Left colon (tissue), 2 donors: ENCODE measurements at regions not wholly inside any gene's neighbourhood (a gene's known extent, or its start where the extent isn't known, plus 50 kb on each side); places are given as distances from the start of the nearest gene placed in this dataset.
"Not testable (repeated sequence)": the region's sequence is repeated elsewhere in the genome, so short reads cannot be mapped to it uniquely, and the experiment has no call there.

Experiments
- ATAC-seq: fragments of 200-7000 bp; cut with Tn5 transposase; one replicate; pipeline ENCODE4 v1.9.1; 2020; ENCODE audit warnings: mild to moderate bottlenecking, moderate library complexity
- DNase-seq, 2 donors: peaks; one replicate each; pipeline ENCODE4 v3.0.0-alpha.2; 2020
- intact Hi-C, 2 donors: fragments of 100-400 bp; cut with DNase I in 1 of 2; cut with micrococcal nuclease in 1 of 2; formaldehyde crosslinking; loops; one replicate each; pipeline versions ENCODE4 v1.11.2 to v1.14.0; 2022; cut with DNase I, micrococcal nuclease
- donor health status: DM: no; HTN: no; CAD: no.
- donor health status: DM: yes; HTN: yes; CAD: no.

GRCh38 chr3:115204475-115204874 lies 57.4 kb upstream of the ZBTB20 start:
- intact Hi-C loops, result no loop called here
- no peak for DNase-seq
- peak; percentile 45 for ATAC-seq

GRCh38 chr3:115208066-115208750 lies 61.1 kb upstream of the ZBTB20 start:
- peak; percentile 80 for ATAC-seq
- no peak for DNase-seq
- intact Hi-C loops, result no loop called here

- no peak for DNase-seq
- intact Hi-C loops, result no loop called here
- peak; percentile 71 for ATAC-seq
Observed at GRCh38 chr3:115211810-115212492, 64.9 kb upstream of the ZBTB20 start.

GRCh38 chr3:115212615-115213014 lies 65.5 kb upstream of the ZBTB20 start:
- ATAC-seq (no peak), DNase-seq (no peak)
- intact Hi-C loops, result no loop called here

GRCh38 chr3:115213052-115213451 lies 66.0 kb upstream of the ZBTB20 start:
- DNase-seq, ATAC-seq, intact Hi-C loops: not testable (repeated sequence)

- DNase-seq (no peak), ATAC-seq (no peak)
- intact Hi-C loops, result loop anchor here (5.0 kb wide), 1 partner anchor 475 kb away; no protein-coding TSS in a partner anchor
Observed at GRCh38 chr3:115217292-115217677, 70.2 kb upstream of the ZBTB20 start.

GRCh38 chr3:115217678-115218451 lies 70.8 kb upstream of the ZBTB20 start:
- intact Hi-C loops, result loop anchor here (5.0 kb wide), 1 partner anchor 474 kb away; no protein-coding TSS in a partner anchor
- ATAC-seq (peak; percentile 98), DNase-seq (peak; percentile 33 to 40)

GRCh38 chr3:115218859-115219258 lies 71.8 kb upstream of the ZBTB20 start:
- intact Hi-C loops, result loop anchor here (5.0 kb wide), 1 partner anchor 473 kb away; no protein-coding TSS in a partner anchor
- DNase-seq, result no peak
- ATAC-seq, result no peak

GRCh38 chr3:115224687-115225086 lies 77.6 kb upstream of the ZBTB20 start:
- no peak for ATAC-seq
- no peak for DNase-seq
- intact Hi-C loops, result loop anchor here in 1 of 2 donors (5.0 kb wide), 1 partner anchor 588 kb away; no protein-coding TSS in a partner anchor

- DNase-seq (no peak), ATAC-seq (no peak)
- intact Hi-C loops, result no loop called here
Observed at GRCh38 chr3:115226844-115227445, 79.9 kb upstream of the ZBTB20 start.

GRCh38 chr3:115227461-115227860 lies 80.4 kb upstream of the ZBTB20 start:
- DNase-seq (no peak), ATAC-seq (no peak)
- intact Hi-C loops, result no loop called here

GRCh38 chr3:115228266-115228665 lies 81.2 kb upstream of the ZBTB20 start:
- intact Hi-C loops, result no loop called here
- ATAC-seq (no peak), DNase-seq (no peak)

- ATAC-seq, result no peak
- no peak for DNase-seq
- intact Hi-C loops, result no loop called here
Observed at GRCh38 chr3:115232167-115232566, 85.1 kb upstream of the ZBTB20 start.

- intact Hi-C loops, result no loop called here
- DNase-seq (no peak), ATAC-seq (no peak)
Observed at GRCh38 chr3:115233021-115233420, 85.9 kb upstream of the ZBTB20 start.

- intact Hi-C loops, result no loop called here
- DNase-seq (no peak), ATAC-seq (no peak)
Observed at GRCh38 chr3:115236496-115236895, 89.4 kb upstream of the ZBTB20 start.

- intact Hi-C loops, result no loop called here
- DNase-seq (no peak), ATAC-seq (peak; percentile 44)
Observed at GRCh38 chr3:115239717-115240116, 92.6 kb upstream of the ZBTB20 start.

- ATAC-seq (no peak), DNase-seq (no peak)
- intact Hi-C loops, result no loop called here
Observed at GRCh38 chr3:115244350-115244749, 97.3 kb upstream of the ZBTB20 start.

GRCh38 chr3:115245438-115245837 lies 98.3 kb upstream of the ZBTB20 start:
- DNase-seq, result no peak

GRCh38 chr3:115245899-115246298 lies 98.8 kb upstream of the ZBTB20 start:
- ATAC-seq (no peak), DNase-seq (no peak)
- intact Hi-C loops, result no loop called here

More at GRCh38 chr3:115245438-115245837, 98.3 kb upstream of the ZBTB20 start:
- no peak for ATAC-seq
- intact Hi-C loops, result no loop called here
